NOMO-1 treated with DMSO at 0.1 percent for 48 hours (cell line): ENCODE measurements at regions not wholly inside any gene's neighbourhood (a gene's known extent, or its start where the extent isn't known, plus 50 kb on each side); places are given as distances from the start of the nearest gene placed in this dataset.
"Not testable (repeated sequence)": the region's sequence is repeated elsewhere in the genome, so short reads cannot be mapped to it uniquely, and the experiment has no call there.

Source experiments
- DNase-seq: peaks from one replicate; lab custom pipeline; 2025; ENCODE audit not compliant: unreplicated experiment; lab: John Stamatoyannopoulos, UW

DNA sequence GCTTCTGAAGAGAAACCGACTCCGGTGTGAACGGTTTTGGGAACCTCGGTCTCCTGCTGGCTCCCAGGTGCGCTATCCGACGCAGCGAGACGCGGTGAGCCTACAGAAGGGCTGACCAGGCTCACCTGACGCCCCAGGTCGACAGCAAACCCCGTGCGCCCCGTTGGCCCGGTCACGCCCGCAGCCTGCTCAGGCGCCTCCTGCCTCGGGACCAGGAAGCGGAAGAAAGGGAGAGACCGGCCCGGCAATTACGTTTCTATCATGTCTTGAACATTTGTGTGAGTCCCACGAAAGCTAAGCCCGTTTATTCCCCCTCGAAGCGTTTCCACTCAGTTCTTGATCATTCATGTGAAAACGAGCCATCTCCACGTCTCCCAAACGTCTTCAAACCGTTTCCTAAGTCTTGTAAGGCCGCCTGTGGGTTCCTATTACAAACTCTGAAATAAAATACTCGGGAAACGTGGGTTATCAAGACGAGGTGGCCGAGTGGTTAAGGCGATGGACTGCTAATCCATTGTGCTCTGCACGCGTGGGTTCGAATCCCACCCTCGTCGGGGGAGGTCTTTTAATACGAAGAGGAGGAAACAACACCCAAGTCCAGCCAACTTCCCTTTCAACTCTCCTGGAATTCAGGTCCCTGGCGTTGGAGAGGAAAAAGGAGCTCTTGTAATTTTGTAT lies 150.5 kb upstream of the PRSS16 start:
- DNase-seq, result no peak

DNA sequence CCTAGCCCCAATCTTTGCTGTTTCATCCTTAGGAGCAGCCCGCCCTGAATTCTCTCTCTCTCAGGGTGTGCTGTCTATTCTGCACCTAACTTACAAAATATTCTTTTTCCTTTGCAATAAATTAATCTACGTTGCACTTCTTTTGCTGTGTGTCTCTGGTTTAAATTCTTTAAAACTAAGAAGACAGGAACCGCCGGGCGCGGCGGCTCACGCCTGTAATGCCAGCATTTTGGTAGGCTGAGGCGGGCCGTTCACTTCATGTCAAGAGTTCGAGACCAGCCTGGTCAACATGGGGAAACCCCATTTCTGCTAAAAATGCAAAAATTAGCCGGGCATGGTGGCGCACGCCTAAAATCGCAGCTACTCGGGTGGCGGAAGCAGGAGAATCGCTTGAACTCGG lies 148.5 kb upstream of the PRSS16 start:
- DNase-seq, result no peak

DNA sequence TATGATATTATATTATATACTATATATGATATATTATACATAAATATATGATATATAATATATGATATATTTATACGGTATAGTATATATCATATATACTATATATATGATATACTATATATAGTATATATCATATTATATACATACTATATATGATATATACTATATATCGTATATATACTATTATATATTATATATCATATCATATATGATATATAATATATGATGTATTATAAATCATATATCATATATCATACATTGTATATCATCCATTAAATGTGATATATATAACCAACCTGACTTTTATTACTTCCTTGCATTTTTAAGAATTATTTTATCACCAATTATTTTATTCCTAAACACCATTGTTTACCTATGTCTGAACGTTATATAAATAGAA lies 146.6 kb upstream of the PRSS16 start:
- no peak for DNase-seq

DNA sequence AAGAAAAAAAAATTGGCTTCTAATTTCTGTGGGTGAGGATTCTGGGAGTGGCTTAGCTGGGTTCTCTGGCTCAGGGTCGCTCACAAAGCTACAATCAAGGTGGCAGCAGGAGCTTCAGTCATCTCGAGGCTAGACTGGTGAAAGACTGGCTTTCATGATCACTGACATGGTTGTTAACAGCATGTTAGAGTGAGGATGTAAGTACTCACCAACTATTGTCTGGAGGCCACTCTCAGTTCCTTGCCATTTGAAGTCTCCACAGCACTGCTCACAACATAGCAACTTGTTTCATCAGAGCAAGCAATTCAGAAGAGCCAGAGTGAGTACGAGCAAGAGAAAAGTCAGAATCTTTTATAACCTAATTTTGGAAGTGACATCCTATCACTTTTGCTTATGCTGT lies 145.7 kb upstream of the PRSS16 start:
- DNase-seq, result no peak

DNA sequence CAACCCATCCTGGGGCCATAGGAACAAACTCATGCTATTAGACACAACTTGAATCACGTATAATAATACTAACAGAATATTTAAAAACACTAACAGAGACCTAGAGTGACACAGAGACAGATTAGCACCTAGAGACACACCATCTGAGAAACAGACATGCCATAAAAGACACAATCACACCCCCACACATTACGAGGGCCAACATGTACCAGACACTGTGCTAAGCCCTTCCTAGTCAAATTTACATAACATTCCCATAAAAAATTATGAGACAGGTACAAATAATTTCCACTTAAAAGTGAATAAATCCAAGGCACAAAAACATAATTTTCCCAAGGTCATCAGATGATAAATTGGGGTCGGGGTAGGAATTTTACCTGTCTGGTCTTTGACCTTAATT lies 141.1 kb upstream of the PRSS16 start:
- DNase-seq, result no peak

DNA sequence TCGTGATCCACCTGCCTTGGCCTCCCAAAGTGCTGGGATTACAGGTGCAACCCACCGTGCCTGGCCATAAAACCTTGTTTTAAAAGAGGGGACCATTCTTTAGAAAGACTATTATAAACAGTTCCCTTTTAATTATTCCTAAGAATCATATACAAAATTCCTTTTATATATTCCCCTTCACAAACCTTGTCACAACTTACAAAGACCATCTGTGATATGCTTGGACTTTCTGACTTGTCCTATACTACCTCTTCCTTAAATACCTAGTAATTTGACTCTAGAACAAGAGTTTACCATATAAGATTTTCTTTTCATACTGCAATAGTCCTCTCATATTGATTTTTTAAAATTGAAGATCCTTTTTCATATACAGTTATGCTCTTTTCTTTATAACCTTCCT lies 135.8 kb upstream of the PRSS16 start:
- no peak for DNase-seq

DNA sequence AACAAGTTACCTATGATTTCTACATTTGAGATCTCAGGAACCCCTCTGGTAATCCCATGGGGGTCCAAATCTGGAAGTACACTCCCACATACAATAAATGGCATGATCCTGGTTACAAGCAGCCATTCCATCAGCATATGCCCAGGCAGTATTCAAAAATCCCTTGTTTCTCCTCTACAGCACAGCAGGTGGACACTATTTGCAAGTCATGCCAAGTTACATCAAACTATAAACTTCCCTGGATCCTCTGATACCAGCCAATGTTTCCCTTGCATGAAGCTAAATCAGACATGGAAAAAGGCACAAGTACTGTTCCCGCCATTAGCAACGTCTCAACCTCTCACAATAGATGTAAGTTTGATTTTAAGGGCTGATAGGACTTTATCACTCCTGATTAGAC lies 134.5 kb upstream of the PRSS16 start:
- DNase-seq, result no peak

DNA sequence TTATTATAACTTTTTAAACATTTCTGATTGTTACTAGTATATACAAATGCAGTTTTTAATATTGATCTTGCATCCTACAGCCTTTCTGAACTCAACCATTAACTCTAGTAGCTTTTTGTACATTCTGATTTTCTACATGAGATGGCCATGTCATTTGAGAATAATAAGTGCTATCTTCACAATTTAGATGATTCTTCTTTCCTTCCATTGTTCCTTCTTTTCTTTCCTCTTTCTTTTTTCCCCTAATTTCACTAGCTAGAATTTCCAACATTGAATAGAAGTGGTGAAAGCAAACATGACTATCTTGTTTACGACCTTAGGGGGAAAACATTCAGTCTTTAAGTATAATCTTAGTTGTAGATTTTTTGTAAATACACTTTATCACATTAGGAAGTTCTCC lies 128.2 kb upstream of the PRSS16 start:
- DNase-seq, result no peak

DNA sequence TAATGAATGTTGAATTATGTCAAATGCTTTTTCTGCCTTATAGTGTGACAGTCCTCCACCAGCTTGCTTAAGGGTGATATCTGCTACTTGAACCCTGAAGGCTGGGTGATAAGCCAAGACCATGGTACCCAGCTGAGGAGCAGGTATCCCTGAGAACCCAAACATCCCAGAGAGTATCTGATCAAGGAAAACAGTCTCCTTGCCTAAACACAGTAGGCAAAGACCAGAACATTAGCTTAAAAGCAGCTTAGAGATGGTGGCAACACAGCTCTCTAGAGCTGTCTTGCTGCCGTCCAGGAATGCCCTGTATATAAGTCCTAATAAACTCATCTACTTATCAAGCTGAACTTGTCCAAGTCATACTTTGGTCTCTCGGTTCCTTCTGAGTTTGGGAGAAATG lies 127.7 kb upstream of the PRSS16 start:
- no peak for DNase-seq

DNA sequence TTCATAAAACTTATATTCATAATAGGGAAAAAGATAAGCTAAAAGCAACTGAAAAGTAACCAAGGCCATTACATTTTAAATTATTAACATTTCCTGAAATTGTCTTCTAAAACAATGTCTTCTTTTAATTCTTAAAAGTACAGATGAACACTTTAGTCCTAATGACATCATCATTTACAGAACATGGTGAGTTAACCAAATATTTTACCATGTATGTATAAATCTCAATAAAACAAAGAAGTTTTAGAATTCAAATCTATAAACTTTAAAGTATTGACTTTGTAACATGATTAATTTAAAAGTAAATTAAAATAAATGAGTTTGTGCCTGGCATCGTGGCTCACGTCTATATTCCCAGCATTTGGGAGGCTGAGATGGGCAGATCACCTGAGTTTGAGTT lies 125.9 kb upstream of the PRSS16 start:
- DNase-seq, result no peak

DNA sequence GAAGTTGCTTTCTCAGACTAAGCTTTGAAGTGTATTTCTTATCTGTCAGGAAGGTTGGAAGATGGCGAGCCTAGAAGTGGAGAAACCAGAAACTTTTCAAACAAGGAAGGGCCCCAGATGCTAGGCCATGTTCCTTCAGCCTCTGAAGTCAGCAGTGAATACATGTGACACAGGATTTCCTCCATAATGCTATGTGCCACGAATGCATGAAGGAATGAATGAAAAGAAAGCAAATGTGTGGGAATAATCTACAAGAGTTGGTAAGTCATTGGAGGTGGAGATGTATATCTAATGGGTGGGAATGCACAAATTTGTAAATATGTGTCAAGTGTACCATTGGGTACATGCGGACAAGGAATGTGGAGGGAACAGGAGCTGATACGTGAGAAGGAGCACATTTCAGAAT lies 123.2 kb upstream of the PRSS16 start:
- DNase-seq, result no peak

DNA sequence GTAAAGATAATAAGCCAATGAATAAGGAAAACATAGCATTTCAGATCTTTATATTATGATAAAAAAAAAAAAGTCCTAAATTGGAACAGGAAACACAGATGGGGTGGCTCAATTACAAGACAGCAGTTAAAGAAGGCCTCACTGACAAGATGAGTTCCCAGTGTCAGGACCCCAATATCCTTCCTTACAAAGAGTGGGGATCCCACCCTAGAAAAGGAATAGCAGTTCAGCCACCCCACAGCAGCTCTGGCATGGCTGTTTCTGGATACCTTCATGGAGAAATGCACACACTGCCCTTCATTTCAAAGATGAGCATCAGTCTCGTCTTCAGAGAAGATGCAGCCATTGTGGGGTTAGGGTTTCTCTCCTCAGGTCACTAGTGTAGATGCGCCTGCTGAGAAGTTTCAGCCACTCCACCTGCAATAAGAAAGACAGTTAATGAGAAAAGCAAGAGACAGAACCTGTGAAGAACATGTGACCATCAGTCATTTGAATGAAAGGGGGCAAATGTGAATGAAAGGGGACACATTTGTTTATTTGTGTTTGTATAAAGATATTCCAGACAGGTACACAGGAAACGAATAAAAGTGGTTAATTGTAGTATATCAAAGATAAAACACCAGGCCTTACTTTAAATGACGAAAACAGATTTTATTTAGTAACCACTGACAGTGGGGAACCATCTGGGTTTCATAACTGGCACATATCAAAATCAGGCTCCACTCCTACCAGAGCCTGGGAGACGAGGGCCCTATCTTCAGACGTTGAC lies 121.3 kb upstream of the PRSS16 start:
- DNase-seq, result no peak

DNA sequence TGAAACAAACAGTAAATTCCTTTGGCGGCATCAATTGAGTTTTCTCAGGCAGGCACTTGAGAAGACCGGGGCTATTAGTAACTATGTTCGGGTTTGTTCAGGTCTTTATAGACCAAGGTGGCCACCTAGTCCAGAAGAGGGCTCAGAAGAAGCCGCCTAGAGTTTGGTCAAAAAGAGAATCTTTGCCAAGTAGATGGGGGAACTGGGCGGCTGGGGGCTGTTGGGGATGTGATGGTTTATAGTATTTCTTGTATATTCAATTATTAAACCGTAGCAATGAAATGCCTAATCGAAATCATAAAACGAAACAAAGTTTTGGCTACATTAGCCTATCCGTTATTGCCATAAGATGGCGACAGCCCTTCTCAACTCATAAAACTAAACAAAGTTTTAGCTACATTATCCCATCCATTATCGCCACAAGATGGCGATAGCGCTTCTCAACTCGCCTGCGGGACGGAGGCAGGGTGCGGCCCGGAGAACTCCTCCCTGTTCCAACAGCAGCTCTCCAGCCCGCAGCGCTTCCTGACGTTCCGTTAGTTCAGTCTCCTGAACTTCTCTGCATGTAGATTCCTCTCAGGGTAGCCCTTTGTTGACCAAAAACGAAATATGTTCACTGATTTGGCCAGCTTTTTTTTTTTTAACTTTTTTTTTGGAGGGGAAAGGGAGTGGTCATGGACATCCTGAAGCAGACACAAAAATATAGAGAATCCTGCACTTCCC lies 120.5 kb upstream of the PRSS16 start:
- peak; percentile 85 for DNase-seq

DNA sequence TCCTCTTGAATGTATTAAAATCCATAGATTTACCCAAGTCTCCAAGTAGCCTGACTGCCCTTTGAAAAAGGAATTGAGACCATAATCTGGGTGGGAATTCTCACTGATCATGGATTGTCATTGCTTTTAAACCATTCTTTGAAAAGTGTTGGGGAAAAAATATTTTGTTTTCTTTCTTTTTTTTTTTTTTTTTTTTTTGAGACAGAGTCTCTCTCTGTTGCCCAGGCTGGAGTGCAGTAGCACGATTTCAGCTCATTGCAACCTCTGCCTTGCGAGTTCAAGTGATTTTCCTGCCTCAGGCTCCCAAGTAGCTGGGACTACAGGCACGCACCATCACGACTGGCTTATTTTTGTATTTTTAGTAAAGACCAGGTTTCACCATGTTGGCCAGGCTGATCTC lies 119.6 kb upstream of the PRSS16 start:
- not testable (repeated sequence) for DNase-seq

DNA sequence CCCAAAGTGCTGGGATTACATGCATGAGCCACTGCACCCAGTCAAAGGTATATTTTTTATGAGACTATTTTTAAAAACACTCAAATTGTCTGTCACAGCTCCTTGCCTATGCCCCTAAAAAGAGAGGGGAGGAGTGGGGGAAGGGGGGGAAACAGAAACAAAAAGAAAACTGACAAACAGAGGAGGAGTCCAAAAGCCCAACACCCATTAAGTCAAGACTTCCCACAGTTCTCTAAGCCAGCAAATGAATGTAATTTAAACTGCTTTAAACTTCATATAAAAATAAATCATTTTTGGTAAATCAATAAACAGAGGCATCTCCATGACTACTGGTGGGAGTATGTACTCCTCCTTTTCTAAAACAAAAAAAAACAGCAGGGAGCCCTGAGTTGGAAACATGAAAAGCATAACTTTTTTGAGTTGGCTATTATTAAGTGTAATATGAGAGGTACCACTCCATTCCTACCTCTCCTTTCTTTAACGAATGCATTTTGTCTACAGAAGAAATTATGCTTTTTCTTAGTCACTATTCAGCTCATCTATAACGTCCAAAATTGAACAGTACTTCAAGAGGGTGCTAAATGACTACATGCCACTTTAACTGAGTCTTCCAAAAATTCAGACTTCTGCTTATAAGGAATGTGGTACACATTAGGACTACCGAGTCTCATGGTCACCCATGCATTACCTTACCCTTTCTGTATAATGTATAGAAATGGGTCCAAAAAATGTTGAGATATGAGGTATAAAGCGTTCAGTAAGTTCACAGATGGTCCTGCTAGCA lies 119.0 kb upstream of the PRSS16 start:
- no peak for DNase-seq

DNA sequence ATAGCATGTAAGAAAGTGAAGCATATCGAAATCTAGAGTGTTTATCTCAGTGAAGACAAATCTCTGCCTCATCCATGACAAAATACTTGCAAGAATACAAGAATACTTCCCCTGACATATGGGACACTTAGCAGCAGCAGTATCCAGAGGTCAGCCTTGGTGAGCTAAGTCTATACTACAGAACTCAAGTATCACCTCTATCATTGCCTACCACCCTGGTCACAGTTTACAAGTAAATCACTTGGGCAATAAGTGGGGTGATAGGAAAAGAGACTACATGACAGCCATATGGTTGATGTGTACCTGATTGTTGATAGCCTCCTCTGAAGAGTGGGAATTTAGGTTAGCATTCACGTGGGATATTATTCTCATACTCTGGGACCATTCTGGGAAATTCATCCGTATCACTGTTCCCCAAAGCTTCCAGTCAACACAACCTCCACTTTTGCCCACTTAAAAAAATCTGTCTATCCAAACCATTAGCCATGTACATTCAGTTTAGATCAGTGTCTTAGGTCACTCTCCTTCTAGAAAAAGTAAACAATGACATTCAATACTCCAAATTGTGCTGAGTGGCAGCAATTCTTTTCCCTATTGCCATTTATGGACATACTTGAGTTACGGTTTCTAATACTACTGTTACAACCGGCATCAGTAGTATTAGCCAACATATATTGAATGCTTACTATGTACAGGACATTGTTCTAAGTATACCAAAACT lies 118.2 kb upstream of the PRSS16 start:
- DNase-seq, result no peak

DNA sequence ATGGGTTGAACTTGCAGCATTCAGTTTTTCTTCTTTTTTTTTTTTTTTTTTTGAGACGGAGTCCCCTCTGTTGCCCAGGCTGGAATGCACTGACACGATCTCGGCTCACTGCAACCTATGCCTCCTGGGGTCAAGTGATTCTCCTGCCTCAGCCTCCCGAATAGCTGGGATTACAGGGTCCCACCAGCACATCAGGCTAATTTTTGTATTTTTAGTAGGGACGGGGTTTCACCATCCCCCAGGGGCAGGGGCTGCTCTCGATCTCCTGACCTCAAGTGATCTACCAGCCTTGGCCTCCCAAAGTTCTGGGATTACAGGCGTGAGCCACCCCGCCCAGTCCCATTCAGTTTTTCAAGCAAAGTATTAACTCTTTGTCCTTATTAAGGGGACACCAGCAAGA lies 117.6 kb upstream of the PRSS16 start:
- DNase-seq, result no peak

DNA sequence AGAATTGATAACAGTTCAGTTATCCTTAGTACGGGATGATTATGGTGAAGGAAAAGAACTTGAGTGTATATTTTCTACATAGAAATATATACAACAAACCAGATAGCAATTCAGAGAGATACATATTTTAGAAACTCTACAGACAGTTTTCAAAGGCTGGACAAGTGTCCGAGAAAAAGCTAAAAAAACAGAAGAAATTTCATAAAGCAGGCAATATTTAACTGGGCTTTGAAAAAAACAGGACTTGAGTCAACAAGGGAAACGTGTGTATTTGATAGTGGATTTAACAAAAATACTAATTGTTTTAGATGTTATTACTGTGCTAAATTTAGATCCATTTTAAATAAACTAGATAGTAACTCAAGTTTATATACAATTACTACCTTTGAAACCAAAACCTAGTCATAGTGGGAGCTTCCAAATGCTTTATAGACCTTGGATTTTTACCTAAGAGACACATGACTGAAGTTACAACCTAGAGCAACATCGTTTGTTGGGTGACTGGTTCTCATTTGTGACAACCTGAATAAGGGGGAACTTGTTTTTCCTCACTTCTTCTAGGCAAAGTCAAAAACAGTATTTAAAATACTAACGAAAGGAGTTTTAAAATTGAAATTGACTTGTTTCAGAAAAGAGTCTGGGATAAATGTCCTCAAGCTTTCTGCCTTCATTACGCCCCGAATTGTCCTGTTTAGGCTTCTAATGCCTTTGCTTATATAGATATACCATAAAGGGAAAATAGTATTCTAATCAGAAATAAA lies 116.7 kb upstream of the PRSS16 start:
- peak; percentile 40 for DNase-seq

DNA sequence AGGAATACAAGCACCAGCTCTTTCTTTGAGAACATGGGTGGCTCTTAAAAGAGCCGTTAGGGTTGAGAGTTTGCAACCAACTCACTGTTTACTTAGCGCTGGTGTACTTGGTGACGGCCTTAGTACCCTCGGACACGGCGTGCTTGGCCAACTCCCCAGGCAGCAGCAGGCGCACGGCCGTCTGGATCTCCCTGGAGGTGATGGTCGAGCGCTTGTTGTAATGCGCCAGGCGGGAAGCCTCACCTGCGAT lies 115.3 kb upstream of the PRSS16 start:
- peak; percentile 74 for DNase-seq

DNA sequence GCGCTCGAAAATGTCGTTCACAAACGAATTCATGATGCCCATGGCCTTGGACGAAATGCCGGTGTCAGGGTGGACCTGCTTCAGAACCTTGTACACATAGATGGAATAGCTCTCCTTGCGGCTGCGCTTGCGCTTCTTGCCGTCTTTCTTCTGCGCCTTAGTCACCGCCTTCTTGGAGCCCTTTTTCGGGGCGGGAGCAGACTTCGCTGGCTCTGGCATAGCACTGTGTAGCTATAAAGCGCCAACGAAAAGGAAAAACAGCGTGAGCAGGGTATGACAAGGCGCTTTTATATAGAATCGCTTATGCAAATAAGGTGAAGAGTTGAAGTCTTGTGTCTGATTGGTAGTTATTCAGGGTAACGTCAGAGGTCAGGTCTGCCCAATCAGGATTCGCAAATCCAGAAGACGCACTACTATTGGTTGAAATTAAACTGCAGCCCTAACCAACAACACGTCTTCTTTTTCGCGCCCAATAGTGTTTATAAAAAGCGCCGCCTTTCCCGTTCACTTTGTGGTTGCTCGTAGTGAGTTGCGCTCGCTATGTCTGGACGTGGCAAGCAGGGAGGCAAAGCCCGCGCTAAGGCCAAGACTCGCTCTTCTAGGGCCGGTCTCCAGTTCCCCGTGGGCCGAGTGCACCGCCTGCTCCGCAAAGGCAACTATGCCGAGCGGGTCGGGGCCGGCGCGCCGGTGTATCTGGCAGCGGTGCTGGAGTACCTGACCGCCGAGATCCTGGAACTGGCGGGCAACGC lies 114.8 kb upstream of the PRSS16 start:
- peak; percentile 97 for DNase-seq
